ENCODE measurements at regions not wholly inside any gene's neighbourhood (a gene's known extent, or its start where the extent isn't known, plus 50 kb on each side); places are given as distances from the start of the nearest gene placed in this dataset.

GRCh38 chr5:33041586-33041985 is 330.5 kb downstream of the NPR3 start:
- Histone ChIP-seq H3K4me3 (ENCODE audit: low read length) (no peak overlapping the region), H3K4me1 (ENCODE audit: low read length) (no peaks in the 10 kb centered on the region), H2AFZ (ENCODE audit: low read length) (no peak overlapping the region), H4K20me1 (ENCODE audit: insufficient read depth, low read length) (no peaks in the 10 kb centered on the region), H3K9me3 (replicated peaks; ENCODE audit: insufficient read depth, low read length) (no peaks in the 10 kb centered on the region), H3K9ac (ENCODE audit: low read length) (no peak overlapping the region), H3K4me2 (ENCODE audit: low read depth, low read length) (no peak overlapping the region), H3K9me2 (replicated peaks; ENCODE audit: insufficient read depth, low read length) (no peaks in the 10 kb centered on the region), H3K36me3 (replicated peaks; ENCODE audit: insufficient read depth, low read length) (no peaks in the 10 kb centered on the region), H3K79me2 (ENCODE audit: low read length) (no peaks in the 10 kb centered on the region), H3F3A (ENCODE audit: insufficient read depth, low read length) (no peaks in the 10 kb centered on the region), H3K27me3 (replicated peaks; ENCODE audit: insufficient read depth, low read length) (no peaks in the 10 kb centered on the region), H3K27ac (ENCODE audit: low read length) (no peak overlapping the region)
- TF ChIP-seq EZH2 (optimal IDR thresholded peaks at IDR 0.05; ENCODE audit: low read depth, low read length) (no peak), EZH2phosphoT487 (IDR thresholded peaks at IDR 0.05; ENCODE audit: low read length) (no peak)
- TF ChIP-seq, protein P1, sequence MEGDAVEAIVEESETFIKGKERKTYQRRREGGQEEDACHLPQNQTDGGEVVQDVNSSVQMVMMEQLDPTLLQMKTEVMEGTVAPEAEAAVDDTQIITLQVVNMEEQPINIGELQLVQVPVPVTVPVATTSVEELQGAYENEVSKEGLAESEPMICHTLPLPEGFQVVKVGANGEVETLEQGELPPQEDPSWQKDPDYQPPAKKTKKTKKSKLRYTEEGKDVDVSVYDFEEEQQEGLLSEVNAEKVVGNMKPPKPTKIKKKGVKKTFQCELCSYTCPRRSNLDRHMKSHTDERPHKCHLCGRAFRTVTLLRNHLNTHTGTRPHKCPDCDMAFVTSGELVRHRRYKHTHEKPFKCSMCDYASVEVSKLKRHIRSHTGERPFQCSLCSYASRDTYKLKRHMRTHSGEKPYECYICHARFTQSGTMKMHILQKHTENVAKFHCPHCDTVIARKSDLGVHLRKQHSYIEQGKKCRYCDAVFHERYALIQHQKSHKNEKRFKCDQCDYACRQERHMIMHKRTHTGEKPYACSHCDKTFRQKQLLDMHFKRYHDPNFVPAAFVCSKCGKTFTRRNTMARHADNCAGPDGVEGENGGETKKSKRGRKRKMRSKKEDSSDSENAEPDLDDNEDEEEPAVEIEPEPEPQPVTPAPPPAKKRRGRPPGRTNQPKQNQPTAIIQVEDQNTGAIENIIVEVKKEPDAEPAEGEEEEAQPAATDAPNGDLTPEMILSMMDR (IDR thresholded peaks at IDR 0.05; ENCODE audit: low read length): no peak
- no peak for DNase-seq

GRCh38 chr5:33043343-33043997 is 332.3 kb downstream of the NPR3 start:
- Histone ChIP-seq H3K9me2 (replicated peaks; ENCODE audit: insufficient read depth, low read length) (no peaks in the 10 kb centered on the region), H3K4me1 (ENCODE audit: low read length) (no peaks in the 10 kb centered on the region), H3K9me3 (replicated peaks; ENCODE audit: insufficient read depth, low read length) (no peaks in the 10 kb centered on the region), H3K9ac (ENCODE audit: low read length) (no peak overlapping the region), H3K79me2 (ENCODE audit: low read length) (no peaks in the 10 kb centered on the region), H3K4me3 (ENCODE audit: low read length) (no peak overlapping the region), H3K4me2 (ENCODE audit: low read depth, low read length) (no peak overlapping the region), H3K27ac (ENCODE audit: low read length) (no peak overlapping the region), H3K36me3 (replicated peaks; ENCODE audit: insufficient read depth, low read length) (no peaks in the 10 kb centered on the region), H3K27me3 (replicated peaks; ENCODE audit: insufficient read depth, low read length) (no peaks in the 10 kb centered on the region), H4K20me1 (ENCODE audit: insufficient read depth, low read length) (no peaks in the 10 kb centered on the region), H3F3A (ENCODE audit: insufficient read depth, low read length) (no peaks in the 10 kb centered on the region), H2AFZ (ENCODE audit: low read length) (no peak overlapping the region)
- TF ChIP-seq, protein P1 (IDR thresholded peaks at IDR 0.05; ENCODE audit: low read length): no peak
- TF ChIP-seq EZH2 (optimal IDR thresholded peaks at IDR 0.05; ENCODE audit: low read depth, low read length) (no peak), EZH2phosphoT487 (IDR thresholded peaks at IDR 0.05; ENCODE audit: low read length) (no peak)
- no peak for DNase-seq

- TF ChIP-seq EZH2 (optimal IDR thresholded peaks at IDR 0.05; ENCODE audit: low read depth, low read length) (no peak), EZH2phosphoT487 (IDR thresholded peaks at IDR 0.05; ENCODE audit: low read length) (no peak)
- TF ChIP-seq, protein P1 (IDR thresholded peaks at IDR 0.05; ENCODE audit: low read length): no peak
These were observed 335.0 kb downstream of the NPR3 start for GRCh38 chr5:33046091-33046490.

More at GRCh38 chr5:33046091-33046490, 335.0 kb downstream of the NPR3 start:
- H3K36me3 ChIP-seq (replicated peaks; ENCODE audit: insufficient read depth, low read length): no peaks in the 10 kb centered on the region
- DNase-seq: no peak
- no peak overlapping the region for H2AFZ ChIP-seq (ENCODE audit: low read length)
- no peaks in the 10 kb centered on the region for H3K9me3 ChIP-seq (replicated peaks; ENCODE audit: insufficient read depth, low read length)
- no peaks in the 10 kb centered on the region for H4K20me1 ChIP-seq (ENCODE audit: insufficient read depth, low read length)
- H3K27me3 ChIP-seq (replicated peaks; ENCODE audit: insufficient read depth, low read length): no peaks in the 10 kb centered on the region
- H3F3A ChIP-seq (ENCODE audit: insufficient read depth, low read length): no peaks in the 10 kb centered on the region
- no peaks in the 10 kb centered on the region for H3K9me2 ChIP-seq (replicated peaks; ENCODE audit: insufficient read depth, low read length)
- H3K27ac ChIP-seq (ENCODE audit: low read length): no peak overlapping the region
- no peak overlapping the region for H3K4me3 ChIP-seq (ENCODE audit: low read length)
- H3K79me2 ChIP-seq (ENCODE audit: low read length): no peaks in the 10 kb centered on the region
- no peak overlapping the region for H3K9ac ChIP-seq (ENCODE audit: low read length)
- H3K4me2 ChIP-seq (ENCODE audit: low read depth, low read length): no peak overlapping the region
- H3K4me1 ChIP-seq (ENCODE audit: low read length): no peaks in the 10 kb centered on the region
